HT-29 (cell line): ENCODE measurements at regions not wholly inside any gene's neighbourhood (a gene's known extent, or its start where the extent isn't known, plus 50 kb on each side); places are given as distances from the start of the nearest gene placed in this dataset. TPM values are rescaled to one million over a fixed set of nuclear protein-coding genes. Genes with fewer than 3 reads are reported as not detected.
A peak's percentile ranks its signal among the peaks of the same experiment; 100 is the strongest.
"Not testable (repeated sequence)": the region's sequence is repeated elsewhere in the genome, so short reads cannot be mapped to it uniquely, and the experiment has no call there.

Experiments
- DNase-seq: peaks from one replicate; pipeline ENCODE4 v3.0.0-alpha.2; 2015; ENCODE audit warnings: low spot score
- small RNA-seq: library from RNA; depleted of rRNA; stranded (forward); fragments of <200 nt; gene quantifications from one replicate; pipeline ENCODE3, GENCODE V24; 2014

DNA sequence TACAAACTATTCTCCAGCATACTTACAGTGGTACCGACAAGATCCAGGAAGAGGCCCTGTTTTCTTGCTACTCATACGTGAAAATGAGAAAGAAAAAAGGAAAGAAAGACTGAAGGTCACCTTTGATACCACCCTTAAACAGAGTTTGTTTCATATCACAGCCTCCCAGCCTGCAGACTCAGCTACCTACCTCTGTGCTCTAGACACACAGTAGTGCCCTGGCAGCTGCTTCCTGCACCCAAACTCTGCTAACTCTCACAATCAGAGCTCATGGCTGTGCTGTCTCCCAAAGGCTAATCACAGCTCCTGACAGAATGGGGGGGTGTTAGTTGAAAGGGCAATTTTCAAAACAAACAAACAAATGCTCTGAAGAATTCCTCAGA is 95.2 kb upstream of the OR4E1 start:
- no peak for DNase-seq

DNA sequence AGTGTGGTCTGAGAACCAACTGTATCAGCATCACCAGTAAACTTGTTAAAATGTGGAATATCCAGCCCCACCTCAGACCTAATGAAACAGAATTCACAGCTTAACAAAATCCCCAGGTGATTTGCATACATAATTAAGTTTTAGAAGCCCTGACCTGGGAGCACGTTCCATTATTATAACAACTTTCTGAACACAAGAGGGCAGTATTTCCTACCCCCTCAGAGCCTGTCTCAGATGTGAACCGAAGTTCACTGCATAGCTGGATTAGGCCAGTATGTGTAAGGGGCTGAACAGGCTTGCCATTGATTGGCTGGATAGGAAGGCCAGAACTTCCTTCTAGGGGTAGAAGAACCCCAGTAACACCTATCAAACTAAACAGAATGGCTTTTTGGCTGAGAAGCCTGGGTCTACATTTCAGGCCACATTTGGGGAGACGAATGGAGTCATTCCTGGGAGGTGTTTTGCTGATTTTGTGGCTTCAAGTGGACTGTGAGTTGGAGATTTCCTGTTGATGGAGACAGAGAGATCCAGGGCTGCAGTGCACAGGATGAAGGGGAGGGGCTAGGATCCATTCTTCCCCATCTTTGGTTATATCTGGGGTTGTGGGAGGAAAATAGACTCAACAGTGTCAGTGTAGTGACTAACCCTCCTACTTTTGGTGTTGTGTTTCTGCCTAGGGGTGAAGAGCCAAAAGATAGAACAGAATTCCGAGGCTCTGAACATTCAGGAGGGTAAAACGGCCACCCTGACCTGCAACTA is 94.7 kb upstream of the OR4E1 start:
- peak; percentile 27 for DNase-seq

DNA sequence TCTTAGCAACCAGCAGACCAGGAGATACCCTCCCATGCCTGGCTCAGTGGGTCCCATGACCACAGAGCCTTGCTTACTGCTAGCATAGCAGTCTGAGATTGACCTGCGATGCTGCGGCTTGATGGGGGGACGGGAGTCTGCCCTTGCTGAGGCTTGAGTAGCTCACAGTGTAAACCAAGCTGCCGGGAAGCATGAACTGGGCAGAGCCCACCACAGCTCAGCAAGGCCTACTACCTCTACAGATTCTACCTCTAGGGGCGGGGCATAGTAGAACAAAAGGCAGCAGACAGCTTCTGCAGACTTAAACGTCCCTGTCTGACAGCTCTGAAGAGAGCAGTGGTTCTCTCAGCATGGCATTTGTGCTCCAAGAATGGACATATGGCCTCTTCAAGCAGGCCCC is 86.7 kb upstream of the OR4E1 start:
- not testable (repeated sequence) for DNase-seq

DNA sequence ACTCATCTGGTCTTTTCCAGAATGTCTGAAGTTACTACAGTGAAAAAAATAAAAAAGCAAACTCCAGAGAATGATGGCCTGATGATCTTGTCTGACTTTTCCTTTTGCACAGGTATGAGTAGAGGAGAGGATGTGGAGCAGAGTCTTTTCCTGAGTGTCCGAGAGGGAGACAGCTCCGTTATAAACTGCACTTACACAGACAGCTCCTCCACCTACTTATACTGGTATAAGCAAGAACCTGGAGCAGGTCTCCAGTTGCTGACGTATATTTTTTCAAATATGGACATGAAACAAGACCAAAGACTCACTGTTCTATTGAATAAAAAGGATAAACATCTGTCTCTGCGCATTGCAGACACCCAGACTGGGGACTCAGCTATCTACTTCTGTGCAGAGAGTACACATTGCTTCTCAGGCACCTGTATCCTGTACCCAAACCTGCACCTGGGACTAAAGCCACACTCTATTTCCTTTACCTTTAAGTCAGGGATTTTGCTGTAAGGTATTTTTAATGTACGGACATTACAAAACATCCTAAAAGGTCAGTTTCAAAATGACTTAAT is 75.8 kb upstream of the OR4E1 start:
- no peak for DNase-seq

DNA sequence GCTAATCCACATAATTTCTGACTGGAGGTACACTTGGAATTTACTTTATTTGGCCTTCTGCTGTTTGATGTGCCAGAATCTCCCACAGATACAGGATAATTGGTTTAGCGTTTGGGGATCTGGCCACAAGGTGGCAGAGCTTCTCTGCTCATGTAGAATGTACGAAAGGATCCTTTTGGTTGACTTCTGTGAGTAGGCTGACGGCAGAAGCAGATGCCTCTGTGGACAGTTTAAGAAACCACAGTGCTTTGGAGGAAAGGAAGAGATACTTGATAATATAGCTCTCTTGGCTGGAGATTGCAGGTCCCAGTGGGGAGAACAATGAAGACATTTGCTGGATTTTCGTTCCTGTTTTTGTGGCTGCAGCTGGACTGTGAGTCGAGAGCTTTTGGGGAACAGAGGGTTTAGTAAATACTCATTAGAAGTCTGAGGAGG is 75.3 kb upstream of the OR4E1 start:
- DNase-seq, result peak; percentile 47

DNA sequence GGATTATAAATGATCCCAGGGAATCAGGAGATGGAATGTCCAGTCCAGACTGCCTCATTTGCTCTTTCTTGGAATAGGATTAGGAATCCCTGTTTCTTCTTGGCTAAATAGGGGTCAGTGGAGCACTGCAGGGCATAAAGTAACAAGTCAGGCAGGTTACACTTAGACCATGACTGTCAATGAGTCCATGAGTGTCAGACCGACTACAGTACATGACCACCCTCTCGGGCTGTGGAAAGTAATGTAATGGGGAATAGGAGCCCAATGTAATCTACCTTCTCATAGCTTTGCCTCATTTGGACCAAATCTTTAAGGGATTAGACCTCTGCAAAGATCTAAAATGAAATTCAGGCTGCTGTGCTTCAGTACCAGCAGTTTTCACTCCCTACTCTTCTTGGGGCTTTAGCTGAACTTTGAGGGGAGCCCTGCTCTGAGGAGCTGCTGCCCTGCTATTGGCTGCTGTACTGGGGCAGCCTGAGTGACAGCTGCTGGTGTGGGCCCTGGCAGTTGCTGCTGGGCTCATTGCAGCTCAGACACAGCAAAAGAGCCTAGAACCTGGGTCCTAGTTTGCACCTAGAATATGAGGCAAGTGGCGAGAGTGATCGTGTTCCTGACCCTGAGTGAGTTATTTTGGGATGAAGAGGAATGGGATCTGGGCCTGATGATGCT is 62.2 kb upstream of the OR4E1 start:
- no peak for DNase-seq

DNA sequence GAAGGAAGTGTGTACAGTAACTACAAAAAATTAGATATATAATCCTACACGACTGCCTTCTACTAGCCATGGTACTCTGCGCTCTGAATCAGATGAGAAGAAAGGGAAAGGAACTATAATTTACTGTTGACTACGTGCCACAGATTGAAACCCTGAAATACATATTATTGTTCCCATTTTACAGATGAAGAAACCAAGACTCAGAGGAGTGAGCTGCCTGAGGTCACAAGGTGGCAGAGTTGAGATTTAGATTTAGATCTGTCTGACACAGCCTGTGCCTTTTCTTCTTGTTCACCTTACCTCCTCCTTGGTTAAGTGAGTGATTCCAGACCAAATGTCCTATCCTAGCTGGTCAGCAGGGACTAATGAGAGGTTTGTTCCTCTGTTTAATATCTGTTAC is 61.6 kb upstream of the OR4E1 start:
- no peak for DNase-seq

DNA sequence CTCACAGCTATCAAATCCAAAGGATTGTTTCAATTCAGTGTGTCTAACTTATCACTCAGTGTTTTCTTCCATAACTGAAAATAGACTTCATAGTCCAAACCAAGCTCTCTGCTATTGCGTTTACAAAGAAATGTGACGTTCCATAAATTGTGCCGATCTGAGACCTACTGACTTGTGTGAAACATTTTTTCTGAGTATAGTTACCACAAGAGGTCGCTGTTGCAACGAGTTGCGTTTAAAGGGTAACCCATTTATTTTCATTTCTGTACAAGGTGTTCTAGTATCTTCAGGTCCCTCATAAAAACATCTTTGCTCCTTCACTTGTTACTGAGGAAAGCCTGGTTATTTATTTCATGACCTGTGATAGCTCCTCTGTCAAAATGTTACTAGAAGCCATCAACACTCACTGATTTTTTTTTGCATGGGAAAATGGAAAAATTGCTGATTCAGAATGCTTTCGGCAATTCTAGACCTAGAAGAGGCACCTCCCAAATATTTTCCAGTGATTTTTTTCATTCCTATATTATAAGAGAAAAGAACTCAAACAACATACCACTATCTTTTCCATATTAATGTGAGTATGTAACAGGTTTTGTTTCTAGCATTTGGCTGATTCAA is 60.9 kb upstream of the OR4E1 start:
- peak; percentile 68 for DNase-seq

DNA sequence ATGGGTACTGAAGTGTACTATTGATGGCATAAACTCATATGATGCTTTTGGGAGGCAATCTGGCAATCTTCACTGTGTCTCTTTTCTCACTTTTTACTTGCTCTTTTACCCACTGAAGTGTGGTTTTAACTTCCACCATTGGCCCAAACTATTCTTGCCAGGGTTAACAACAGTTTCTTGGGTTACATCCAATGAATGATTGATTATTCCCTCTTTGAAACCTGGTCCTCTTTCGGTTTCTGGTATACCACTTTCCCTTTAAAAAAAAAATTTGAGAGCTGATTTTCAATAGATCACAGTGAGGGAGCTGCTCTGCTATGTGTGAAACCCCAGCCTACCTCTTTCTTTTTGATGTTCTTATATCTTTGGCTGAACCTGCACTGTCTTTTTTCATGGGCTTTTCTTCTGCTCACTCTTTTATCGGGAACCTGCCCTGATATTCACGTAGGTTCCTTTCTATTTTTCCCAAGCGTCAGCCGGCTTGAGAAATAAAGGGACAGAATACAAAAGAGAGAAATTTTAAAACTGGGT is 56.1 kb upstream of the OR4E1 start:
- no peak for DNase-seq

DNA sequence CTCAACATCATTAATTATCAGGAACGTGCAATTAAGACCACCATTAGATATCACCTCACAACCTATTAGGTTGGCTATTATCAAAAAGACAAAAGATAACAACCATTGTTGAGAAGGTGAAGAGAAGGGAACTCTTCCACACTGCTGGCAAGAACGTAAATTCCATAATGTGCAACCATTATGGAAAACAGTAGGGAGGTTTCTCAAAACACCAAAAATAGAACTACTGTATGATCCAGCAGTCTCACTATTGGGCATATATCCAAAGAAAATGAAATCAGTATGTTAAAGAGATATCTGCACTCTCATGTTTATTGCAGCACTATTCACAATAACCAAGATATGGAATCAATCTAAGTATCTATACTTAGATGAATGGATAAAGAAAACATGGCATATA is 51.6 kb upstream of the OR4E1 start:
- no peak for DNase-seq

DNA sequence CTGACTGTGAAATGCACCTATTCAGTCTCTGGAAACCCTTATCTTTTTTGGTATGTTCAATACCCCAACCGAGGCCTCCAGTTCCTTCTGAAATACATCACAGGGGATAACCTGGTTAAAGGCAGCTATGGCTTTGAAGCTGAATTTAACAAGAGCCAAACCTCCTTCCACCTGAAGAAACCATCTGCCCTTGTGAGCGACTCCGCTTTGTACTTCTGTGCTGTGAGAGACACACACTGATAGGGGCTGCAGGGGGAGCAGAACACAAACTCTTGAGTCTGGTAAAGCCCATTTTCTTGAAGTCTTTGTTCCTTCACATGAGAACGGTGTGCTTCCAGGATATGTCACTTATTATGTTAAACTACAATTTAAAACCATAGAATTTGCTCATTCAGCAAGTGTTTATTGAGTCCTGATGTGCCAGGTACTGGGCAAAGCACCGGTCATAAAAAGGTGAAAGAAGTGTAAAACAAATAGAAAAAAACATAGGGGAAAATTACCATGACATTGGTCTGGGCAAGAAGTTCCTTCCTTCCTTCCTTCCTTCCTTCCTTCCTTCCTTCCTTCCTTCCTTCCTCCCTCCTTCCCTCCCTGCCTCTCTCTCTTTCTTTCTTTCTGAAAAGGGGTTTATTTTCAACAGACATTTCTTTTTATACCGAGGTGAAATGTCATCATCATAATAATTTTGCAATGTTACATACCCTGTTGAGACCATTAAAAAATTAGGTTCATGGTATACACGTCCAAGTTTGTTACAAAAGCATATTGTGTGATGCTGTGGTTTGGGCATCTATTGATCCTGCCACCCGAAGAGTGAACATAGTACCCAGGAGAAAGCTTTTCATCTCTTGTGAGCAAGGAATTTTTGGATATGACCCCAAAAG is 50.7 kb upstream of the OR4E1 start:
- DNase-seq, result no peak

DNA sequence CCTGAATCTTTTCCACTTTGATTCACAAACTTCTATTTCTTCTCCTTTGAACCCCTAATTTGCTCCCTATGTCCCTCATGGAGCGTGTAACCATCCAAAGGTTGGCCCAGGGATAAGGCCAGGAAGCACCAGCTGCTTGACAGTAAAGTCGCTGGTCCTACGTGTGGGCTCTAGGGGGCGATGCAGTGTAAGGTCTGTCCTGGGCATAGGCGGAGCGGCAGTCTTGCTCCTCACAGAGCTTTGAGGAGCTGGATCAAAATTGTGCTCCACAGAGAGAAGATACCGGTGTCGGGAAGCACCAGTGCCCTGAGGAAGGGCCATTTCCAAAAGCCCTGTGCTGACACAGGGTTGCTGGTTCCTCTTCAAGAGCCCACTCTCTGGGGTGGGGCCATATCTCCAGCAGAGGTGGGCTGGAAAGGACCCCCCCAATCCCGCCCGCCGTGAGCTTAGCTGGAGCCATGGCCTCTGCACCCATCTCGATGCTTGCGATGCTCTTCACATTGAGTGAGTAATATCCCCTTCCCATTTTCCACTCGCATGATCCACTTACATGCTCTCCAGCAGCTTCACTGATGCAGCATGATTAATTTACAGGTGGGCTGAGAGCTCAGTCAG is 49.9 kb upstream of the OR4E1 start:
- DNase-seq, result peak; percentile 15

Small RNAs in the stretch of these regions (small RNA-seq; reads per million reads assigned to genes)
- gene AC245505.1 (not detected), gene TRAJ30 (not detected), gene TRAJ31 (not detected), gene TRAJ32 (not detected), gene TRAJ33 (not detected), gene TRAJ34 (not detected), gene TRAJ35 (not detected), gene TRAJ36 (not detected), gene TRAJ37 (not detected), gene TRAJ38 (not detected), gene TRAJ39 (not detected), gene TRAJ40 (not detected), gene TRAJ41 (not detected), gene TRAJ42 (not detected), gene TRAJ43 (not detected), gene TRAJ44 (not detected), gene TRAJ45 (not detected), gene TRAJ46 (not detected), gene TRAJ47 (not detected), gene TRAJ48 (not detected), gene TRAJ49 (not detected), gene TRAJ50 (not detected), gene TRAJ51 (not detected), gene TRAJ52 (not detected), gene TRAJ53 (not detected), gene TRAJ54 (not detected), gene TRAJ55 (not detected), gene TRAJ56 (not detected), gene TRAJ57 (not detected), gene TRAJ58 (not detected), gene TRAJ59 (not detected), gene TRAJ60 (not detected), gene TRAJ61 (not detected), gene TRAV15 (not detected), gene TRDD1 (not detected), gene TRDD2 (not detected), gene TRDD3 (not detected), gene TRDJ1 (not detected), gene TRDJ2 (not detected), gene TRDJ3 (not detected), gene TRDJ4 (not detected), gene TRDV1 (not detected)
